ENCODE measurements at regions not wholly inside any gene's neighbourhood (a gene's known extent, or its start where the extent isn't known, plus 50 kb on each side); places are given as distances from the start of the nearest gene placed in this dataset.

DNA sequence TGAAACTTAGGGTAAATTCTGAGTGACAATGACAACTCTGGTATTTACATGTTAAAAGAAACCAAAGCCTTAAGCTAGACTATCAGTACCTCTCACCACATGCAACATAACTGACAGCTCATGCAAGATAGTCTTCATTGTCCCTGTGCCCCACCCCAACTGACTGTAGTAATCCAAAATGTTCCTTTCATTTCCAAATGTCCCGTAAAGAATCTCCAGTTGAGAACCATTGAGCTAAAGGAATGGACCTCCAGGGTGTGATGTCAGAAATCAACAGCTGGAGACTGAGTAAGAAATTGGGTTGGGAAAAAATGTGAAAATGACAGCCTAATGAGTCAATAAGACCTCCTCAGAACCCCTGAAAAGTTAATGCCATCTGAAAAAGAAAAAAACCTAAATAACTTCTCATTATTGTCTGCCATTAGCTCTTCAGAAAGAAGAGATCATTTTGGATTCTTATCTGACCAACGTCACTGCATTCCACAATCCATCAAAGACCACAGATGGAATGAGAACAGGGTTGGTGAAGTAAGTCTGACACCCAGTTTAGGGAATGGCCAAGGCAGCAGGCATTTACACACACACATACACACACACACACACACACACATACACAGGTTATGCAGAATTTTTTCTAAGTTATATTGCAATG, 51.7 kb upstream of the ACVR2A start:
- H3K4me3 ChIP-seq (ENCODE audit: control insufficient read depth, low read depth, low read length), result no peak overlapping the region
- DNase-seq (ENCODE audit: low read depth), result peak; percentile 5
- TF ChIP-seq, protein P1, sequence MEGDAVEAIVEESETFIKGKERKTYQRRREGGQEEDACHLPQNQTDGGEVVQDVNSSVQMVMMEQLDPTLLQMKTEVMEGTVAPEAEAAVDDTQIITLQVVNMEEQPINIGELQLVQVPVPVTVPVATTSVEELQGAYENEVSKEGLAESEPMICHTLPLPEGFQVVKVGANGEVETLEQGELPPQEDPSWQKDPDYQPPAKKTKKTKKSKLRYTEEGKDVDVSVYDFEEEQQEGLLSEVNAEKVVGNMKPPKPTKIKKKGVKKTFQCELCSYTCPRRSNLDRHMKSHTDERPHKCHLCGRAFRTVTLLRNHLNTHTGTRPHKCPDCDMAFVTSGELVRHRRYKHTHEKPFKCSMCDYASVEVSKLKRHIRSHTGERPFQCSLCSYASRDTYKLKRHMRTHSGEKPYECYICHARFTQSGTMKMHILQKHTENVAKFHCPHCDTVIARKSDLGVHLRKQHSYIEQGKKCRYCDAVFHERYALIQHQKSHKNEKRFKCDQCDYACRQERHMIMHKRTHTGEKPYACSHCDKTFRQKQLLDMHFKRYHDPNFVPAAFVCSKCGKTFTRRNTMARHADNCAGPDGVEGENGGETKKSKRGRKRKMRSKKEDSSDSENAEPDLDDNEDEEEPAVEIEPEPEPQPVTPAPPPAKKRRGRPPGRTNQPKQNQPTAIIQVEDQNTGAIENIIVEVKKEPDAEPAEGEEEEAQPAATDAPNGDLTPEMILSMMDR (IDR thresholded peaks at IDR 0.05; ENCODE audit: control insufficient read depth, insufficient read depth, low read depth, low read length, missing control alignments), result no peak

- TF ChIP-seq, protein P1 (IDR thresholded peaks at IDR 0.05; ENCODE audit: control insufficient read depth, insufficient read depth, low read depth, low read length, missing control alignments), result no peak
- H3K4me3 ChIP-seq (ENCODE audit: control insufficient read depth, low read depth, low read length), result no peak overlapping the region
- DNase-seq (ENCODE audit: low read depth), result no peak
Measured at GRCh38 chr2:147790580-147790979, 54.2 kb upstream of the ACVR2A start.

DNA sequence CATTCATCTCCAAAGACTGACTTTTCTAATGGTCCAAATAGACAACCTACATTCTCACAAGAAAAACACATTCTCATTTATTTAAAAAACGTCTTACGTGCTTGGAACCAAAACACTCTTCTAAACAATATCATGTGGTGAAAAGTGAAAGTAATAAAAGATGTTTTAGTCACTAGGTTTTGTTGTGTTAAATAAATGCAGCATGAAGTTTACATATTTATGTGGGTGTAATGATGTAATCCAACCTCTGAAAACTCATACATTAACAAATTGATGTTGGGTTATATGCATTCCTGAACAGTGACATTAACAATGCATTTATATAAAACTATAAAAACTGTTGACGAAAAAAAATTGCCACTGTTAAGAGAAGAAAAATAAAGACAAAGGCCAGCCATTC, 55.1 kb upstream of the ACVR2A start:
- H3K4me3 ChIP-seq (ENCODE audit: control insufficient read depth, low read depth, low read length), result no peak overlapping the region
- no peak for DNase-seq (ENCODE audit: low read depth)
- TF ChIP-seq, protein P1 (IDR thresholded peaks at IDR 0.05; ENCODE audit: control insufficient read depth, insufficient read depth, low read depth, low read length, missing control alignments), result no peak

DNA sequence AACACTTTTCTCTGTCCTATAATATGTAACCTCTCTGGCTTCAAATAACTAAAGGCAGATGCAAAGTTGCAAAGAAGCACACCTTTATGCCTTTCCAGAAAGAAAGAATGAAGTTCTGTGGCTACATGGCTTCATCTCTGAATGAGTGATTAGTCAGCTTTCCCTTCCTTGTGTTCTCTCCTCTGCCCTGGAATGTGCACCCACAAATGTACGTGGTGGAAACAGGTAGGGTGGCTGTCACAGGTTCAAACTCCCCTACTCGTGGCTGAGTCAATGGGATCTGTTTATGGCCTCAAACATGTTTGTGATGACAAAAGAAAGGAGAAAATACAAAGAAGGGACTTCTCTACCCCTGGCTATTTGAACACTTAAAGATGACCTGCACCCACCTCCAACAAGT, 55.5 kb upstream of the ACVR2A start:
- TF ChIP-seq, protein P1 (IDR thresholded peaks at IDR 0.05; ENCODE audit: control insufficient read depth, insufficient read depth, low read depth, low read length, missing control alignments), result no peak
- H3K4me3 ChIP-seq (ENCODE audit: control insufficient read depth, low read depth, low read length), result no peak overlapping the region
- no peak for DNase-seq (ENCODE audit: low read depth)

DNA sequence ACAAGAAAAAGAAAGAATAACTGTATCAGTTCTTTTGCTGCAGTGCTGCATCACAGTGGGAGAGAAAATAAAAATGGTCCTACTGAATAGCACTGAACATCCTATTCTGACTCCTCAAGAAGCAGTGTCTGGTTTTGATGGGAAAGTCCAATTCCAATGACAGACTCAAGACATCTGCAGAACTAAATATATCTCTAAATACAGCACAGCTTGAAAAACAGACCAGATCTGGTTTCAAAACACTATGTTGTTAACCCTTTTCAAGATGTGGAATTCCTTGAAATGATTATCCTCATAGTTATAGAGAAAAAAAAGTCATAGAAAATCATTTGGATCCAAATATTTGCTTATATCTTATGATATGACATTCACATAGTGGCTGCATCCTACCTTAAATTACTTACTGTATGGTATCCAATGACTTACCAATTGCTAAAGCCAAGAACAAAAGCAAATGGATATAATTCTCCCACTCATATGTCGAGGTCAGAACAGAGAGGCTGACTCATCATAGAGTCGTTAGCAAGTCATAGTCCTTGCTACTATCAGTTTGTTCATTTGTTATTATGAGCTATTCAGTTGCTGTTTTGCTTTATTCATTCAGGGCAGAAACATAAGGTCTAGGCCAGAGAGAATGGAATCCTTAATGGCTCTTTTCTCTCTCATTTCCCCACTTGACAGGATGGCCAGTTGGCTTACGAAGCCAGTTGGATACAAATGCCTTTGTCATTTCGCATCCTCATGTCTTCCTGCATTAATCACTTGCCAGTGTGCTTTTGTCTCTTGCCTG, 62.5 kb upstream of the ACVR2A start:
- H3K4me3 ChIP-seq (ENCODE audit: control insufficient read depth, low read depth, low read length), result no peak overlapping the region
- DNase-seq (ENCODE audit: low read depth), result no peak
- TF ChIP-seq, protein P1 (IDR thresholded peaks at IDR 0.05; ENCODE audit: control insufficient read depth, insufficient read depth, low read depth, low read length, missing control alignments), result no peak

DNA sequence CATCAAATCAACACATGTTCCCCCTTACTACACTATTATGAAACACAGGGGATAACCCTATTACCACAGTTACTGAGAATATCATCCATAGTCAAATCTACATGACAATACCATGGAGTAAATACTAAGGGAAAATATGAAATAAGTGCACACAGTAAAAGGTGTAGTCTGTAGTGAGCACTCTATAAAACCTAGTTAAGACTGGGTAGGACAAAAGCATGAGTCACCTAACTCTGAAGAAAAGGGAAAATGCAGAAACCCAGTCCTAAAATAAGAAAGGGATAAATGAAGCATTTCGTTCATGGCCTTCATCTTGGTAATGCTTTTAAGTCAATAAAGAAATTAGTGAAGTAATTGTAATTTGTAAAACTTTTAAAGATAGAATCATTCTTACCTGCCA, 65.4 kb upstream of the ACVR2A start:
- no peak for DNase-seq (ENCODE audit: low read depth)
- no peak overlapping the region for H3K4me3 ChIP-seq (ENCODE audit: control insufficient read depth, low read depth, low read length)
- TF ChIP-seq, protein P1 (IDR thresholded peaks at IDR 0.05; ENCODE audit: control insufficient read depth, insufficient read depth, low read depth, low read length, missing control alignments), result no peak
